ENCODE measurements at regions not wholly inside any gene's neighbourhood (a gene's known extent, or its start where the extent isn't known, plus 50 kb on each side); places are given as distances from the start of the nearest gene placed in this dataset.

- no peak for DNase-seq
- H3K36me3 ChIP-seq (replicated peaks in 1 of 2; ENCODE audit: insufficient read depth in 1 of 2, low read depth in 2 of 2): no peaks in the 10 kb centered on the region
- no peaks in the 10 kb centered on the region for H3K9me3 ChIP-seq
- no peak overlapping the region for H3K4me3 ChIP-seq
- no peaks in the 10 kb centered on the region for H3K4me1 ChIP-seq
- H3K27me3 ChIP-seq: no peaks in the 10 kb centered on the region
- 76 to 93% methylated on average over 3 of the region's 3 CpGs for WGBS, 2 donors
- no peak overlapping the region for H3K27ac ChIP-seq
- ATAC-seq: no peak
- intact Hi-C loops (cut with DNase I): no loop called here
- TF ChIP-seq CTCF (IDR thresholded peaks at IDR 0.05) (no peak), POLR2A (IDR thresholded peaks at IDR 0.05) (no peak)
Observed at GRCh38 chr12:84148335-84148734, 764.3 kb downstream of the SLC6A15 start.

GRCh38 chr12:84136862-84137367, 775.7 kb downstream of the SLC6A15 start:
- Histone ChIP-seq H3K9me3 (no peaks in the 10 kb centered on the region), H3K27ac (no peak overlapping the region), H3K4me1 (no peaks in the 10 kb centered on the region), H3K36me3 (replicated peaks in 1 of 2; ENCODE audit: insufficient read depth in 1 of 2, low read depth in 2 of 2) (no peaks in the 10 kb centered on the region), H3K4me3 (no peak overlapping the region), H3K27me3 (no peaks in the 10 kb centered on the region)
- DNase-seq: no peak
- intact Hi-C loops (cut with DNase I): no loop called here
- ATAC-seq: no peak
- WGBS, 2 donors: 44 to 56% methylated on average over 4 of the region's 4 CpGs
- TF ChIP-seq CTCF (IDR thresholded peaks at IDR 0.05) (no peak), POLR2A (IDR thresholded peaks at IDR 0.05) (no peak)

GRCh38 chr12:84135586-84136279, 776.9 kb downstream of the SLC6A15 start:
- TF ChIP-seq CTCF (IDR thresholded peaks at IDR 0.05): no peak
- no peak for TF ChIP-seq POLR2A (IDR thresholded peaks at IDR 0.05)
- ATAC-seq: no peak
- H3K9me3 ChIP-seq: no peaks in the 10 kb centered on the region

GRCh38 chr12:84134797-84135366, 777.7 kb downstream of the SLC6A15 start:
- H3K27me3 ChIP-seq: no peaks in the 10 kb centered on the region
- 46 to 59% methylated on average over 2 of the region's 2 CpGs for WGBS, 2 donors
- H3K27ac ChIP-seq: no peak overlapping the region
- no peaks in the 10 kb centered on the region for H3K4me1 ChIP-seq
- TF ChIP-seq POLR2A (IDR thresholded peaks at IDR 0.05): no peak
- no peak for TF ChIP-seq CTCF (IDR thresholded peaks at IDR 0.05)
- intact Hi-C loops (cut with DNase I): no loop called here
- H3K9me3 ChIP-seq: no peaks in the 10 kb centered on the region
- no peak for ATAC-seq
- no peaks in the 10 kb centered on the region for H3K36me3 ChIP-seq (replicated peaks in 1 of 2; ENCODE audit: insufficient read depth in 1 of 2, low read depth in 2 of 2)
- DNase-seq: no peak
- H3K4me3 ChIP-seq: no peak overlapping the region

More at GRCh38 chr12:84135586-84136279, 776.9 kb downstream of the SLC6A15 start:
- H3K27me3 ChIP-seq: no peaks in the 10 kb centered on the region
- 21 to 46% methylated on average over 1 of the region's 1 CpG for WGBS, 2 donors
- no peak overlapping the region for H3K27ac ChIP-seq
- no peaks in the 10 kb centered on the region for H3K4me1 ChIP-seq
- no peaks in the 10 kb centered on the region for H3K36me3 ChIP-seq (replicated peaks in 1 of 2; ENCODE audit: insufficient read depth in 1 of 2, low read depth in 2 of 2)
- H3K4me3 ChIP-seq: no peak overlapping the region
- intact Hi-C loops (cut with DNase I): no loop called here
- no peak for DNase-seq

GRCh38 chr12:84131076-84131475, 781.5 kb downstream of the SLC6A15 start:
- Histone ChIP-seq H3K4me1 (no peaks in the 10 kb centered on the region), H3K9me3 (no peaks in the 10 kb centered on the region), H3K27ac (no peak overlapping the region), H3K36me3 (replicated peaks in 1 of 2; ENCODE audit: insufficient read depth in 1 of 2, low read depth in 2 of 2) (no peaks in the 10 kb centered on the region), H3K27me3 (no peaks in the 10 kb centered on the region), H3K4me3 (no peak overlapping the region)
- intact Hi-C loops (cut with DNase I): no loop called here
- TF ChIP-seq POLR2A (IDR thresholded peaks at IDR 0.05) (no peak), CTCF (IDR thresholded peaks at IDR 0.05) (no peak)
- 57 to 61% methylated on average over 2 of the region's 2 CpGs for WGBS, 2 donors
- no peak for DNase-seq
- no peak for ATAC-seq
